IPS-NIHi7 (cell line): ENCODE measurements at regions not wholly inside any gene's neighbourhood (a gene's known extent, or its start where the extent isn't known, plus 50 kb on each side); places are given as distances from the start of the nearest gene placed in this dataset.

Experiments
- DNase-seq: peaks from one replicate; pipeline ENCODE4 v3.0.0; 2012; ENCODE audit warnings: mixed read lengths; ENCODE audit errors: extremely low spot score

- DNase-seq: no peak
Observed at GRCh38 chr5:67338421-67338820, 141.8 kb upstream of the CD180 start.

GRCh38 chr5:67337751-67338150 is 141.2 kb upstream of the CD180 start:
- DNase-seq: no peak

- no peak for DNase-seq
Observed at GRCh38 chr5:67335426-67335825, 138.8 kb upstream of the CD180 start.

GRCh38 chr5:67334373-67334772 is 137.8 kb upstream of the CD180 start:
- no peak for DNase-seq

- no peak for DNase-seq
Observed at GRCh38 chr5:67333171-67333570, 136.6 kb upstream of the CD180 start.

GRCh38 chr5:67331296-67331925 is 134.8 kb upstream of the CD180 start:
- DNase-seq: no peak

GRCh38 chr5:67319935-67320725 is 123.5 kb upstream of the CD180 start:
- DNase-seq: no peak

GRCh38 chr5:67318746-67319145 is 122.1 kb upstream of the CD180 start:
- no peak for DNase-seq

GRCh38 chr5:67317603-67318002 is 121.0 kb upstream of the CD180 start:
- DNase-seq: no peak

GRCh38 chr5:67316695-67317094 is 120.1 kb upstream of the CD180 start:
- no peak for DNase-seq

- DNase-seq: peak; percentile 33
Observed at GRCh38 chr5:67315082-67315989, 118.7 kb upstream of the CD180 start.

GRCh38 chr5:67311701-67312100 is 115.1 kb upstream of the CD180 start:
- no peak for DNase-seq

- no peak for DNase-seq
Observed at GRCh38 chr5:67311208-67311607, 114.6 kb upstream of the CD180 start.

GRCh38 chr5:67310740-67311139 is 114.1 kb upstream of the CD180 start:
- no peak for DNase-seq

GRCh38 chr5:67310169-67310568 is 113.6 kb upstream of the CD180 start:
- DNase-seq: no peak

- DNase-seq: no peak
Observed at GRCh38 chr5:67308988-67309688, 112.5 kb upstream of the CD180 start.

GRCh38 chr5:67306965-67307607 is 110.5 kb upstream of the CD180 start:
- no peak for DNase-seq

GRCh38 chr5:67305913-67306710 is 109.5 kb upstream of the CD180 start:
- no peak for DNase-seq

- DNase-seq: no peak
Observed at GRCh38 chr5:67305401-67305800, 108.8 kb upstream of the CD180 start.

- DNase-seq: no peak
Observed at GRCh38 chr5:67303356-67303755, 106.8 kb upstream of the CD180 start.
